ENCODE measurements at regions not wholly inside any gene's neighbourhood (a gene's known extent, or its start where the extent isn't known, plus 50 kb on each side); places are given as distances from the start of the nearest gene placed in this dataset.

GRCh38 chr15:37619358-37620042 is 314.9 kb upstream of the TMCO5A start:
- DNase-seq (ENCODE audit: extremely low read depth, low read depth): no peak
- no peak overlapping the region for H3K4me3 ChIP-seq (replicated peaks; ENCODE audit: low read depth, low read length)
- no peak for TF ChIP-seq CTCF (IDR thresholded peaks at IDR 0.05; ENCODE audit: low read depth, low read length, missing control alignments)

- no peak for DNase-seq (ENCODE audit: extremely low read depth, low read depth)
- no peak for TF ChIP-seq CTCF (IDR thresholded peaks at IDR 0.05; ENCODE audit: low read depth, low read length, missing control alignments)
- no peak overlapping the region for H3K4me3 ChIP-seq (replicated peaks; ENCODE audit: low read depth, low read length)
Measured at GRCh38 chr15:37625576-37625975, 308.9 kb upstream of the TMCO5A start.

GRCh38 chr15:37628507-37628906 is 305.9 kb upstream of the TMCO5A start:
- no peak for DNase-seq (ENCODE audit: extremely low read depth, low read depth)
- TF ChIP-seq CTCF (IDR thresholded peaks at IDR 0.05; ENCODE audit: low read depth, low read length, missing control alignments): no peak
- no peak overlapping the region for H3K4me3 ChIP-seq (replicated peaks; ENCODE audit: low read depth, low read length)

- no peak for TF ChIP-seq CTCF (IDR thresholded peaks at IDR 0.05; ENCODE audit: low read depth, low read length, missing control alignments)
- no peak overlapping the region for H3K4me3 ChIP-seq (replicated peaks; ENCODE audit: low read depth, low read length)
- DNase-seq (ENCODE audit: extremely low read depth, low read depth): no peak
Measured at GRCh38 chr15:37636736-37637135, 297.7 kb upstream of the TMCO5A start.

GRCh38 chr15:37638116-37638515 is 296.3 kb upstream of the TMCO5A start:
- no peak overlapping the region for H3K4me3 ChIP-seq (replicated peaks; ENCODE audit: low read depth, low read length)
- no peak for TF ChIP-seq CTCF (IDR thresholded peaks at IDR 0.05; ENCODE audit: low read depth, low read length, missing control alignments)
- no peak for DNase-seq (ENCODE audit: extremely low read depth, low read depth)

GRCh38 chr15:37638691-37639090 is 295.7 kb upstream of the TMCO5A start:
- no peak for DNase-seq (ENCODE audit: extremely low read depth, low read depth)
- no peak overlapping the region for H3K4me3 ChIP-seq (replicated peaks; ENCODE audit: low read depth, low read length)
- TF ChIP-seq CTCF (IDR thresholded peaks at IDR 0.05; ENCODE audit: low read depth, low read length, missing control alignments): no peak
